ENCODE measurements at regions not wholly inside any gene's neighbourhood (a gene's known extent, or its start where the extent isn't known, plus 50 kb on each side); places are given as distances from the start of the nearest gene placed in this dataset.

DNA sequence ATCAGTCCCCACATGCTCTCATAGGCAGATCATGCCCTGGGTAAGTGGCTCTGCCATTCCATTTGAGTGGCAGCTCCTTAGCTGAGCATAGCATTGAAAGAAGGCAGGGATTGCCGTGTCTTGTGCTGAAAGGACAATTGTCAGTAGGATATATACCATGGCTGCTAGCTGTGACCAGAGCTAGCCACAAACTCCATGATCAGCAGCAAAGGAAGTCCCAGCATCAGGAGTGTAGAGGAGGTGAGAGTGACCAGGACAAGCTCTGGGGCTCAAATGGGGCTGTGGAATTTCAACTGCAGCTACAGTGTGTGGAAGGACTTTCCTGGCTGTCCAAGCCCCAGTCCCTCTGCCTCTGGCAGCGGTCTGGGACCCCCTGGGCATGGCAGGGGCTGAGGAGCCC, 54.4 kb upstream of the LGALSL start:
- DNase-seq (ENCODE audit: low read depth): no peak
- TF ChIP-seq, protein P1, sequence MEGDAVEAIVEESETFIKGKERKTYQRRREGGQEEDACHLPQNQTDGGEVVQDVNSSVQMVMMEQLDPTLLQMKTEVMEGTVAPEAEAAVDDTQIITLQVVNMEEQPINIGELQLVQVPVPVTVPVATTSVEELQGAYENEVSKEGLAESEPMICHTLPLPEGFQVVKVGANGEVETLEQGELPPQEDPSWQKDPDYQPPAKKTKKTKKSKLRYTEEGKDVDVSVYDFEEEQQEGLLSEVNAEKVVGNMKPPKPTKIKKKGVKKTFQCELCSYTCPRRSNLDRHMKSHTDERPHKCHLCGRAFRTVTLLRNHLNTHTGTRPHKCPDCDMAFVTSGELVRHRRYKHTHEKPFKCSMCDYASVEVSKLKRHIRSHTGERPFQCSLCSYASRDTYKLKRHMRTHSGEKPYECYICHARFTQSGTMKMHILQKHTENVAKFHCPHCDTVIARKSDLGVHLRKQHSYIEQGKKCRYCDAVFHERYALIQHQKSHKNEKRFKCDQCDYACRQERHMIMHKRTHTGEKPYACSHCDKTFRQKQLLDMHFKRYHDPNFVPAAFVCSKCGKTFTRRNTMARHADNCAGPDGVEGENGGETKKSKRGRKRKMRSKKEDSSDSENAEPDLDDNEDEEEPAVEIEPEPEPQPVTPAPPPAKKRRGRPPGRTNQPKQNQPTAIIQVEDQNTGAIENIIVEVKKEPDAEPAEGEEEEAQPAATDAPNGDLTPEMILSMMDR (IDR thresholded peaks at IDR 0.05; ENCODE audit: insufficient read depth, low read depth, low read length, missing control alignments): no peak
- no peak overlapping the region for H3K4me3 ChIP-seq (ENCODE audit: low read depth, low read length)

DNA sequence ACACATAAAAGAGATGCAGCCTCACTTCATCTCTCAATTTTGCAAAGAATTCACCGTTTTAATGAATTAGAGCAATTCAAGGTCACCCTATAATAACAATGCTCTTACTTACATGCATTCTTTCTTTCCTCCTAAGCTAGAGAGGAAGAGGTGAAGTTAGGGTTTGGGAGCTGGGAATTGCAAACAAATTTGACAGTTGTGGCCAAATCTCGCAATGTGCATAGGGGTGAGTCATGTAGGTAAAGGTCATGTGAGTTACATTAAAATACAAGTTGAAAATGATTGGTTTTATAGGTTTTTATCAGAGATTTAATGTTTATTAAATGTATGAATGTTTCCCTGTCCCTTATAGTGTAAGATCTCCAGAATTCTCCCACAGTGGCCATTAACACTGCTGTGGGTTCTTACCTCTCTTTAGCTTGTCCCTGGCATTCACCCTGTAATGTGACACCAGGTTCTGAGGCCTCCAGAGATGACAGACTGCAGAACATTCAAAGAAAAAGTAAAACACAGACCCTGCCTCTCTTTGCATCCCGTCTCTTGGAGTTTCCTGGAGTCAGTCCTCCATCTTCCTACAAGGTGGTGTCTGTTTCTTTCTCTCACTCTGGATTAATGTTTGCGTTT, 53.7 kb upstream of the LGALSL start:
- TF ChIP-seq, protein P1 (IDR thresholded peaks at IDR 0.05; ENCODE audit: insufficient read depth, low read depth, low read length, missing control alignments): no peak
- H3K4me3 ChIP-seq (ENCODE audit: low read depth, low read length): no peak overlapping the region
- no peak for DNase-seq (ENCODE audit: low read depth)

DNA sequence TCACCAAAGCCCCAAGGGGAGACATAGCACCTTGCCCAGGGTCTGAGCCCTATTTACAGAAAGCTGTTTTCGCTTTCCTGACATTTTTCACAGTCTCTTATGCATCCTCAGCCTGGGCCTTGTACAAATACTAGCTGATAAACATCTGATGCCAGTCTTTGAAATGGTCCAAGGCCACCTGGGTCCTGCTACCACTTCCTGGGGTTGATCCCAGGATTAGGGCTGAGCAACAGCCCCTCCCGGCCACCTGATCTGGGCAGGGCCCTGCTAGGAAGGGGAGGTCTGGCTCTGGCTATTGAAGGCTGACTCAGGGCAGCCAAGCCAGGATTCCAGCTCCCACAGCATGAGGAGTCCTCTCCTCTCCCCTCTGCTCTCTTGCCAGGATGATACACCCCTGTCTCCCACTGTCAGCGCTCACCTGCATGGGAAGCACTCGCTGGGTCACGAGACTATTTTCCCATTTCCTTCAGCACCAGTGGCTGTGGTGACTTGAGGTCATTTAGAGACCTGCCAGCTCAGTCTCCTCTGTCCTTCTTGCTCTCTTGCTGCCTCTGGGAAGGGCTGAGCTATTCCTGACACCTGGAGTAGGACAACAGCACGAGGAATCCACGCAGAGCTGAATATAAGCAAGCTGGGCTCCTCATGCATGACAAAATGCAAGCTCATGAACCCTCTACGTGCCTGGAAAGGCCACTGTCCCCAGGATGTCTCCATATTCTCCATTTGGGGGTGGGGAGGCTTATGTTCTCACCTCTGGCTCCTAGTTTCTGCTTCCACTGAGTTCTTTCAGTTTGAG, 53.0 kb upstream of the LGALSL start:
- TF ChIP-seq, protein P1 (IDR thresholded peaks at IDR 0.05; ENCODE audit: insufficient read depth, low read depth, low read length, missing control alignments): no peak
- DNase-seq (ENCODE audit: low read depth): no peak

DNA sequence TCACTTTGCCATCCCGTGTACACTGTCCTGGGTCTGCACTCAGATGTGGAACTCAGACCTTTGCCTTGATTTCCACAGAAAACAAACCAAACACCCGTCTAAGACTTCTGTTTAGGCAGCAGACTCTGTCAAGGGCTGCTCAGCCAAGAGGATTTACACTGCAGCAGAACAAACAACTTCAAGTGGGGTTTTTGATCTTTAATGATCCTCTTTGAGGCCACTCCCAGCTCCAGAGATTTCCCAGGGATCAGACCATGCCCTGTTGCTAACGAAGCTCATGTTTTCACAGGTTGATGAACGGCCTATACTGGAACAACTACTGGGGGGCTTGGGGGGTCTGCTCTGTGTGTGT, 52.5 kb upstream of the LGALSL start:
- TF ChIP-seq, protein P1 (IDR thresholded peaks at IDR 0.05; ENCODE audit: insufficient read depth, low read depth, low read length, missing control alignments): no peak
- no peak for DNase-seq (ENCODE audit: low read depth)
- no peak overlapping the region for H3K4me3 ChIP-seq (ENCODE audit: low read depth, low read length)

More for the DNA sequence above, 53.0 kb upstream of the LGALSL start:
- H3K4me3 ChIP-seq (ENCODE audit: low read depth, low read length): no peak overlapping the region

DNA sequence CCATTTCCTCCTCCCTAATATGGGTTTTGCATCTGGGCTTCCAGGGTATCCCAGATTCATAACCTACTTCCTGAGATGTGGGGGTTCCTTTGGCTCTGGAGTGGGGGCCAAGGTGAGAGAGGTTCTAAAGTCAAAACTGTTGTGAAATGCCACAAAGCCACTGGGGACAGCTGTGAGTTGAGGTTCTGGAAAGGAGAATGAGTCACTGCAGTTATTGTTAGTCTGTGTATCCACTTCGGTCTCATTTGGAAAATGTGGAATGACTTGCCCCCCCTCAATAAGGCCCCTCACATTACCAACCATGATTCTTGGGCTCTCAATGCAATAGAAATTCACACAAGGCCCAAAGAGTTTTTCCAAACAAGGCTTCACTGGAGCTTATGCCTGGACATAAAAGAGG, 51.1 kb upstream of the LGALSL start:
- no peak for DNase-seq (ENCODE audit: low read depth)
- TF ChIP-seq, protein P1 (IDR thresholded peaks at IDR 0.05; ENCODE audit: insufficient read depth, low read depth, low read length, missing control alignments): no peak
- H3K4me3 ChIP-seq (ENCODE audit: low read depth, low read length): no peak overlapping the region

DNA sequence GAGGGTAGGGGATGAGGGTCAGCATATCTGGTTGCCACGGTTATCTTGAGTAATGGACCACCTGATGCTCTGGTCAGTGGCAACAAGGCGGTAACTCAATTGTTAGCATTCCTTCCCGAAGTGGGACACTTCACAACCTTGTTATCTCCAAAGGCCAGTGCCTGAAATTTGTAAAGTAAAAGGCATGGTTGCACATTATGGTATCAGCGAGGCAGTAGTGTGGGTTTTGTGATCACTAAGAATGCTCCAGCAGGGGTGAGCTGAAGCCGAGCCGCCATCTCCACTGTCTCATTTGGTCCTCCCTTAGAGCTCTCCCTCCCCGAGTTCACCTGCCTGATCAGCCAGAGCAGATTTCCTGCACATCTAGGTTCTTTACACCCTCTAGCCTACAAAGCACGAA, 50.5 kb upstream of the LGALSL start:
- no peak for DNase-seq (ENCODE audit: low read depth)
- TF ChIP-seq, protein P1 (IDR thresholded peaks at IDR 0.05; ENCODE audit: insufficient read depth, low read depth, low read length, missing control alignments): no peak
- no peak overlapping the region for H3K4me3 ChIP-seq (ENCODE audit: low read depth, low read length)

Measured in GM12865 (cell line).